Muscle layer of colon (tissue), 2 donors: ENCODE measurements at regions not wholly inside any gene's neighbourhood (a gene's known extent, or its start where the extent isn't known, plus 50 kb on each side); places are given as distances from the start of the nearest gene placed in this dataset.
"Not testable (repeated sequence)": the region's sequence is repeated elsewhere in the genome, so short reads cannot be mapped to it uniquely, and the experiment has no call there.

ENCODE experiments used
- H3K27ac ChIP-seq: one replicate; pipeline ENCODE4 v1.7.0; 2013; ENCODE audit warnings: low read depth, mild to moderate bottlenecking, low read length, moderate library complexity
- H3K27me3 ChIP-seq, 2 donors: one replicate each; pipeline ENCODE4 v1.7.0; 2013; ENCODE audit warnings: low read length in 2 of 2, mild to moderate bottlenecking in 2 of 2; ENCODE audit not compliant: insufficient read depth in 2 of 2, control insufficient read depth in 1 of 2
- H3K36me3 ChIP-seq: one replicate; pipeline ENCODE4 v1.7.0; 2013; ENCODE audit warnings: mild to moderate bottlenecking, low read length; ENCODE audit not compliant: insufficient read depth
- H3K4me1 ChIP-seq: one replicate; pipeline ENCODE4 v1.7.0; 2013; ENCODE audit warnings: mild to moderate bottlenecking, low read length; ENCODE audit not compliant: insufficient read depth
- H3K4me3 ChIP-seq, 2 donors: one replicate each; pipeline ENCODE4 v1.7.0; 2013; ENCODE audit warnings: low read length in 2 of 2, low read depth in 1 of 2, mild to moderate bottlenecking in 1 of 2, moderate library complexity in 1 of 2
- H3K9ac ChIP-seq: one replicate; pipeline ENCODE4 v1.7.0; 2013; ENCODE audit warnings: low read length
- H3K9me3 ChIP-seq: one replicate; pipeline ENCODE4 v1.7.0; 2013; ENCODE audit warnings: mild to moderate bottlenecking, low read length
- donor health status: abdominal sarcoma.
- donor health status: Adenocarcinoma of cecum.

GRCh38 chr4:103996064-103996463 is 276.3 kb upstream of the TACR3 start:
- Histone ChIP-seq H3K27me3 (no peaks in the 10 kb centered on the region), H3K9ac (no peak overlapping the region), H3K4me1 (peaks cover 5% of the 10 kb centered on the region), H3K9me3 (no peaks in the 10 kb centered on the region), H3K36me3 (no peaks in the 10 kb centered on the region), H3K4me3 (no peak overlapping the region), H3K27ac (no peak overlapping the region)

GRCh38 chr4:103994059-103994458 is 274.3 kb upstream of the TACR3 start:
- H3K4me3 ChIP-seq, result no peak overlapping the region

GRCh38 chr4:103982454-103982853 is 262.7 kb upstream of the TACR3 start:
- Histone ChIP-seq H3K4me3 (no peak overlapping the region), H3K27ac (no peak overlapping the region), H3K36me3 (no peaks in the 10 kb centered on the region), H3K9ac (no peak overlapping the region), H3K9me3 (no peaks in the 10 kb centered on the region), H3K4me1 (no peaks in the 10 kb centered on the region), H3K27me3 (no peaks in the 10 kb centered on the region)

More at GRCh38 chr4:103994059-103994458, 274.3 kb upstream of the TACR3 start:
- no peaks in the 10 kb centered on the region for H3K27me3 ChIP-seq
- H3K27ac ChIP-seq, result no peak overlapping the region
- H3K9me3 ChIP-seq, result no peaks in the 10 kb centered on the region
- peaks cover 5% of the 10 kb centered on the region for H3K4me1 ChIP-seq
- no peaks in the 10 kb centered on the region for H3K36me3 ChIP-seq
- H3K9ac ChIP-seq, result no peak overlapping the region

GRCh38 chr4:103948244-103949018 is 228.6 kb upstream of the TACR3 start:
- Histone ChIP-seq H3K27me3 (no peaks in the 10 kb centered on the region), H3K9ac (no peak overlapping the region), H3K27ac (no peak overlapping the region), H3K36me3 (no peaks in the 10 kb centered on the region), H3K9me3 (peaks cover 6% of the 10 kb centered on the region), H3K4me3 (no peak overlapping the region), H3K4me1 (no peaks in the 10 kb centered on the region)

- Histone ChIP-seq H3K9me3 (peaks cover 5% of the 10 kb centered on the region), H3K4me1 (no peaks in the 10 kb centered on the region), H3K4me3 (no peak overlapping the region), H3K9ac (no peak overlapping the region), H3K27me3 (no peaks in the 10 kb centered on the region), H3K27ac (no peak overlapping the region), H3K36me3 (no peaks in the 10 kb centered on the region)
Observed at GRCh38 chr4:103947617-103948016, 227.8 kb upstream of the TACR3 start.

- H3K27ac ChIP-seq, H3K27me3 ChIP-seq, H3K9ac ChIP-seq, H3K36me3 ChIP-seq, H3K9me3 ChIP-seq, H3K4me1 ChIP-seq, H3K4me3 ChIP-seq: not testable (repeated sequence)
Observed at GRCh38 chr4:103946621-103947268, 227.0 kb upstream of the TACR3 start.

- Histone ChIP-seq H3K27me3 (no peaks in the 10 kb centered on the region), H3K36me3 (no peaks in the 10 kb centered on the region), H3K4me1 (no peaks in the 10 kb centered on the region), H3K9ac (no peak overlapping the region), H3K9me3 (no peaks in the 10 kb centered on the region), H3K4me3 (no peak overlapping the region), H3K27ac (no peak overlapping the region)
Observed at GRCh38 chr4:103938488-103938887, 218.7 kb upstream of the TACR3 start.

GRCh38 chr4:103936653-103937145 is 216.9 kb upstream of the TACR3 start:
- Histone ChIP-seq H3K36me3 (no peaks in the 10 kb centered on the region), H3K4me3 (no peak overlapping the region), H3K4me1 (no peaks in the 10 kb centered on the region), H3K27me3 (no peaks in the 10 kb centered on the region), H3K9me3 (no peaks in the 10 kb centered on the region), H3K9ac (no peak overlapping the region), H3K27ac (no peak overlapping the region)

- H3K9ac ChIP-seq, result no peak overlapping the region
- H3K9me3 ChIP-seq, result no peaks in the 10 kb centered on the region
- no peak overlapping the region for H3K27ac ChIP-seq
- H3K27me3 ChIP-seq, result no peaks in the 10 kb centered on the region
- no peaks in the 10 kb centered on the region for H3K36me3 ChIP-seq
- H3K4me1 ChIP-seq, result no peaks in the 10 kb centered on the region
- H3K4me3 ChIP-seq, result no peak overlapping the region
Observed at GRCh38 chr4:103934178-103934789, 214.5 kb upstream of the TACR3 start.

GRCh38 chr4:103928370-103928769 is 208.6 kb upstream of the TACR3 start:
- Histone ChIP-seq H3K9ac (no peak overlapping the region), H3K36me3 (no peaks in the 10 kb centered on the region), H3K9me3 (no peaks in the 10 kb centered on the region), H3K27ac (no peak overlapping the region), H3K4me3 (no peak overlapping the region), H3K27me3 (no peaks in the 10 kb centered on the region), H3K4me1 (no peaks in the 10 kb centered on the region)

GRCh38 chr4:103923551-103923950 is 203.8 kb upstream of the TACR3 start:
- Histone ChIP-seq H3K4me1 (no peaks in the 10 kb centered on the region), H3K9ac (no peak overlapping the region), H3K4me3 (no peak overlapping the region), H3K36me3 (no peaks in the 10 kb centered on the region), H3K27me3 (no peaks in the 10 kb centered on the region), H3K27ac (no peak overlapping the region), H3K9me3 (no peaks in the 10 kb centered on the region)
